ENCODE measurements at regions not wholly inside any gene's neighbourhood (a gene's known extent, or its start where the extent isn't known, plus 50 kb on each side); places are given as distances from the start of the nearest gene placed in this dataset.

GRCh38 chr2:14255135-14255820 is 377.2 kb upstream of the LRATD1 start:
- no peak for TF ChIP-seq KDM5A (IDR thresholded peaks at IDR 0.05; ENCODE audit: borderline replicate concordance, low read length)
- TF ChIP-seq POLR2A (IDR thresholded peaks at IDR 0.05; ENCODE audit: insufficient read depth in 1 of 2, low read depth in 2 of 2, low read length in 2 of 2): no peak
- no peak for TF ChIP-seq CTCF (CRISPR knock-in tag; IDR thresholded peaks at IDR 0.05)
- TF ChIP-seq ZSCAN25 (CRISPR knock-in tag; IDR thresholded peaks at IDR 0.05): no peak
- no peak for TF ChIP-seq NR2F6 (IDR thresholded peaks at IDR 0.05)
- no peak for TF ChIP-seq NR2F6 (CRISPR knock-in tag; IDR thresholded peaks at IDR 0.05)
- TF ChIP-seq RBFOX2 (IDR thresholded peaks at IDR 0.05; ENCODE audit: low read depth, low read length): no peak
- no peak for TF ChIP-seq ZNF652 (CRISPR knock-in tag; IDR thresholded peaks at IDR 0.05; ENCODE audit: borderline replicate concordance, low read depth)
- no peak for TF ChIP-seq ZNF724P (CRISPR knock-in tag; IDR thresholded peaks at IDR 0.05; ENCODE audit: borderline replicate concordance)
- TF ChIP-seq TCF7L2 (IDR thresholded peaks at IDR 0.05; ENCODE audit: low read depth, low read length): no peak
- TF ChIP-seq PAX8 (CRISPR knock-in tag; IDR thresholded peaks at IDR 0.05; ENCODE audit: borderline replicate concordance): no peak
- no peak for TF ChIP-seq JUND (CRISPR knock-in tag; IDR thresholded peaks at IDR 0.05)

All from HepG2 (cell line).